ENCODE measurements at regions not wholly inside any gene's neighbourhood (a gene's known extent, or its start where the extent isn't known, plus 50 kb on each side); places are given as distances from the start of the nearest gene placed in this dataset.
"Not testable (repeated sequence)": the region's sequence is repeated elsewhere in the genome, so short reads cannot be mapped to it uniquely, and the experiment has no call there.

DNA sequence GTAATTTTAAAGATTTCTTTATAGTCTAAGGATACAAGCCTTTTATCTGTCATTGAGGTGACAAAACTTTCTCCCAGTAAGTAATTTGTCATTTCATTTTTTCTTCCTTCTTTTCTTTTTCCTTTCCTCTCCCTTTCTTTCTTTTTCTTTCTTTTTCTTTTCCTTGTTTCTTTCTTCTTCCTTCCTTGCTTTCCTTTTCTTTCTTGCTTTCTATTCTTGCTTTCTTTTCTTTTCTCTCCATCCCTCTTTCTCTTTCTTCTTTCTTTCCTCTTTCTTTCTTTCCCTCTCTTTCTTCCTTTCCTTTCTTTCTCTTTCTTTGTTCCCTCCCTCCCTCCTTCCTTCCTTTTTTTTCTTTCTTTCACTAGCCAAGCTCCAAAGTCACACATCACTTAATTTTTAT is 148.8 kb downstream of the GOLGA6L4 start:
- TF ChIP-seq, protein P1, sequence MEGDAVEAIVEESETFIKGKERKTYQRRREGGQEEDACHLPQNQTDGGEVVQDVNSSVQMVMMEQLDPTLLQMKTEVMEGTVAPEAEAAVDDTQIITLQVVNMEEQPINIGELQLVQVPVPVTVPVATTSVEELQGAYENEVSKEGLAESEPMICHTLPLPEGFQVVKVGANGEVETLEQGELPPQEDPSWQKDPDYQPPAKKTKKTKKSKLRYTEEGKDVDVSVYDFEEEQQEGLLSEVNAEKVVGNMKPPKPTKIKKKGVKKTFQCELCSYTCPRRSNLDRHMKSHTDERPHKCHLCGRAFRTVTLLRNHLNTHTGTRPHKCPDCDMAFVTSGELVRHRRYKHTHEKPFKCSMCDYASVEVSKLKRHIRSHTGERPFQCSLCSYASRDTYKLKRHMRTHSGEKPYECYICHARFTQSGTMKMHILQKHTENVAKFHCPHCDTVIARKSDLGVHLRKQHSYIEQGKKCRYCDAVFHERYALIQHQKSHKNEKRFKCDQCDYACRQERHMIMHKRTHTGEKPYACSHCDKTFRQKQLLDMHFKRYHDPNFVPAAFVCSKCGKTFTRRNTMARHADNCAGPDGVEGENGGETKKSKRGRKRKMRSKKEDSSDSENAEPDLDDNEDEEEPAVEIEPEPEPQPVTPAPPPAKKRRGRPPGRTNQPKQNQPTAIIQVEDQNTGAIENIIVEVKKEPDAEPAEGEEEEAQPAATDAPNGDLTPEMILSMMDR (conservative IDR thresholded peaks at IDR 0.05; ENCODE audit: low read length) = not testable (repeated sequence)
- not testable (repeated sequence) for TF ChIP-seq EZH2phosphoT487 (IDR thresholded peaks at IDR 0.05; ENCODE audit: borderline replicate concordance)
